Mesodermal cell (in vitro differentiated cells): ENCODE measurements at regions not wholly inside any gene's neighbourhood (a gene's known extent, or its start where the extent isn't known, plus 50 kb on each side); places are given as distances from the start of the nearest gene placed in this dataset.

Source experiments
- H3K27ac ChIP-seq: 2 replicates; pipeline ENCODE4 v1.7.0; 2013; ENCODE audit warnings: mild to moderate bottlenecking, low read depth, low read length, moderate library complexity; ENCODE audit not compliant: severe bottlenecking
- H3K36me3 ChIP-seq: 2 replicates; pipeline ENCODE4 v1.7.1; 2013; ENCODE audit warnings: mild to moderate bottlenecking, low read length, moderate library complexity; ENCODE audit not compliant: control insufficient read depth, insufficient read depth
- H3K4me1 ChIP-seq: one replicate; pipeline ENCODE4 v1.7.1; 2013; ENCODE audit warnings: mild to moderate bottlenecking, low read length; ENCODE audit not compliant: insufficient read depth, control insufficient read depth, poor library complexity, severe bottlenecking
- H3K4me3 ChIP-seq: 2 replicates; pipeline ENCODE4 v1.7.0; 2013; ENCODE audit warnings: low read length, control low read depth, mild to moderate bottlenecking; ENCODE audit not compliant: insufficient read depth, poor library complexity, severe bottlenecking; ENCODE audit errors: extremely low read depth
- H3K9me3 ChIP-seq: 2 replicates; pipeline ENCODE4 v1.7.1; 2013; ENCODE audit warnings: mild to moderate bottlenecking, low read length, moderate library complexity; ENCODE audit not compliant: control insufficient read depth
- WGBS, 2 experiments: methylation state at CpG; one replicate each; pipeline ENCODE4 v1.1.5; 2013; ENCODE audit warnings: missing lambda C conversion rate in 2 of 2; ENCODE audit not compliant: insufficient coverage in 2 of 2; 5-methylcytosine and 5-hydroxymethylcytosine counted together

- Histone ChIP-seq H3K4me1 (no peaks in the 10 kb centered on the region), H3K36me3 (no peaks in the 10 kb centered on the region), H3K9me3 (no peaks in the 10 kb centered on the region), H3K4me3 (no peak overlapping the region), H3K27ac (no peak overlapping the region)
- WGBS, 2 experiments, result 81 to 100% methylated on average over 1 to 2 of the region's 3 CpGs
These were observed 261.5 kb upstream of the PCSK5 start for GRCh38 chr9:75628952-75629351.

- H3K36me3 ChIP-seq, result no peaks in the 10 kb centered on the region
- 70 to 90% methylated on average over 4 to 5 of the region's 7 CpGs for WGBS, 2 experiments
- no peak overlapping the region for H3K4me3 ChIP-seq
- no peaks in the 10 kb centered on the region for H3K4me1 ChIP-seq
- H3K27ac ChIP-seq, result no peak overlapping the region
- H3K9me3 ChIP-seq, result no peaks in the 10 kb centered on the region
These were observed 256.9 kb upstream of the PCSK5 start for GRCh38 chr9:75633451-75634057.

GRCh38 chr9:75636427-75637045, 253.9 kb upstream of the PCSK5 start:
- Histone ChIP-seq H3K36me3 (no peaks in the 10 kb centered on the region), H3K4me3 (no peak overlapping the region), H3K4me1 (no peaks in the 10 kb centered on the region), H3K9me3 (no peaks in the 10 kb centered on the region), H3K27ac (no peak overlapping the region)
- 87 to 91% methylated on average over 4 of the region's 4 CpGs for WGBS, 2 experiments

- Histone ChIP-seq H3K36me3 (no peaks in the 10 kb centered on the region), H3K4me3 (no peak overlapping the region), H3K27ac (no peak overlapping the region), H3K9me3 (no peaks in the 10 kb centered on the region), H3K4me1 (no peaks in the 10 kb centered on the region)
- WGBS, 2 experiments, result no CpG with 5 or more reads among the region's 1 CpG
These were observed 250.4 kb upstream of the PCSK5 start for GRCh38 chr9:75639971-75640610.

GRCh38 chr9:75642522-75642921, 248.0 kb upstream of the PCSK5 start:
- H3K9me3 ChIP-seq, result no peaks in the 10 kb centered on the region
- no peaks in the 10 kb centered on the region for H3K4me1 ChIP-seq
- no peak overlapping the region for H3K27ac ChIP-seq
- H3K4me3 ChIP-seq, result no peak overlapping the region
- H3K36me3 ChIP-seq, result no peaks in the 10 kb centered on the region

- H3K36me3 ChIP-seq, result no peaks in the 10 kb centered on the region
- WGBS, 2 experiments, result 75 to 96% methylated on average over 2 of the region's 2 CpGs
These were observed 245.8 kb upstream of the PCSK5 start for GRCh38 chr9:75644649-75645048.

GRCh38 chr9:75648034-75648433, 242.4 kb upstream of the PCSK5 start:
- WGBS, 2 experiments, result 95% methylated on average over 3 of the region's 8 CpGs; no CpG with 5 or more reads in 1 of the 2 experiments
- Histone ChIP-seq H3K4me1 (no peaks in the 10 kb centered on the region), H3K27ac (no peak overlapping the region), H3K4me3 (no peak overlapping the region), H3K36me3 (no peaks in the 10 kb centered on the region), H3K9me3 (no peaks in the 10 kb centered on the region)

More at GRCh38 chr9:75644649-75645048, 245.8 kb upstream of the PCSK5 start:
- Histone ChIP-seq H3K27ac (no peak overlapping the region), H3K4me1 (no peaks in the 10 kb centered on the region), H3K9me3 (no peaks in the 10 kb centered on the region), H3K4me3 (no peak overlapping the region)

GRCh38 chr9:75649060-75649459, 241.4 kb upstream of the PCSK5 start:
- no peak overlapping the region for H3K27ac ChIP-seq
- H3K4me1 ChIP-seq, result no peaks in the 10 kb centered on the region
- H3K36me3 ChIP-seq, result no peaks in the 10 kb centered on the region
- no peak overlapping the region for H3K4me3 ChIP-seq
- no peaks in the 10 kb centered on the region for H3K9me3 ChIP-seq
- 85 to 86% methylated on average over 3 to 4 of the region's 5 CpGs for WGBS, 2 experiments

- H3K9me3 ChIP-seq, result no peaks in the 10 kb centered on the region
- no peak overlapping the region for H3K27ac ChIP-seq
- no peaks in the 10 kb centered on the region for H3K36me3 ChIP-seq
- WGBS, 2 experiments, result no CpG with 5 or more reads among the region's 2 CpGs
- no peak overlapping the region for H3K4me3 ChIP-seq
- no peaks in the 10 kb centered on the region for H3K4me1 ChIP-seq
These were observed 238.8 kb upstream of the PCSK5 start for GRCh38 chr9:75651709-75652108.

GRCh38 chr9:75653335-75653734, 237.1 kb upstream of the PCSK5 start:
- Histone ChIP-seq H3K4me1 (peaks cover 10% of the 10 kb centered on the region), H3K4me3 (no peak overlapping the region), H3K27ac (no peak overlapping the region), H3K9me3 (no peaks in the 10 kb centered on the region), H3K36me3 (no peaks in the 10 kb centered on the region)
- WGBS, 2 experiments, result no CpG with 5 or more reads among the region's 1 CpG

GRCh38 chr9:75653750-75654149, 236.7 kb upstream of the PCSK5 start:
- H3K4me1 ChIP-seq, result peaks cover 10% of the 10 kb centered on the region
- no peak overlapping the region for H3K27ac ChIP-seq
- H3K4me3 ChIP-seq, result no peak overlapping the region
- no peaks in the 10 kb centered on the region for H3K9me3 ChIP-seq
- H3K36me3 ChIP-seq, result no peaks in the 10 kb centered on the region
- WGBS, 2 experiments, result 72% methylated on average over 2 of the region's 2 CpGs; no CpG with 5 or more reads in 1 of the 2 experiments
